Spleen (tissue), 11 donors: ENCODE measurements at regions not wholly inside any gene's neighbourhood (a gene's known extent, or its start where the extent isn't known, plus 50 kb on each side); places are given as distances from the start of the nearest gene placed in this dataset.

Experiments
- DNase-seq: peaks from one replicate; pipeline ENCODE4 v3.0.0-alpha.2; 2020
- H3K27ac ChIP-seq, 8 donors: fragments of 200-600 bp; sonication (generic) in 7 of 8; 1 replicate in 4 of 8; 2 replicates in 4 of 8; pipeline versions ENCODE4 v1.5.0 to v1.8.0; 2016 to 2021; ENCODE audit warnings: inconsistent platforms in 4 of 8, mild to moderate bottlenecking in 4 of 8, moderate library complexity in 1 of 8
- H3K27me3 ChIP-seq, 7 donors: fragments of 200-600 bp; sonication (generic) in 6 of 7; replicated peaks in 1 of 7; 1 replicate in 4 of 7; 2 replicates in 3 of 7; pipeline versions ENCODE4 v1.5.0 to v1.8.0; 2016 to 2021; ENCODE audit warnings: inconsistent platforms in 3 of 7, mild to moderate bottlenecking in 1 of 7
- H3K36me3 ChIP-seq, 6 donors: fragments of 200-600 bp; sonication (generic) in 5 of 6; 1 replicate in 4 of 6; 2 replicates in 2 of 6; pipeline versions ENCODE4 v1.5.0 to v1.8.0; 2016 to 2021; ENCODE audit warnings: inconsistent platforms in 2 of 6
- H3K4me1 ChIP-seq, 6 donors: fragments of 200-600 bp; sonication (generic) in 5 of 6; 1 replicate in 3 of 6; 2 replicates in 3 of 6; pipeline versions ENCODE4 v1.5.0 to v1.8.0; 2016 to 2021; ENCODE audit warnings: inconsistent platforms in 3 of 6
- H3K4me3 ChIP-seq, 8 donors: fragments of 200-600 bp; sonication (generic) in 7 of 8; 1 replicate in 4 of 8; 2 replicates in 4 of 8; pipeline versions ENCODE4 v1.5.0 to v1.8.0; 2016 to 2021; ENCODE audit warnings: inconsistent platforms in 4 of 8, mild to moderate bottlenecking in 4 of 8, moderate library complexity in 2 of 8
- H3K9me3 ChIP-seq, 8 donors: fragments of 200-600 bp; sonication (generic) in 7 of 8; 1 replicate in 4 of 8; 2 replicates in 4 of 8; pipeline versions ENCODE4 v1.5.0 to v1.8.0; 2016 to 2021; ENCODE audit warnings: inconsistent platforms in 4 of 8
- CTCF ChIP-seq, 11 experiments: fragments of 200-600 bp in 7 of 11; fragments of 450-650 bp in 4 of 11; sonication (generic) in 4 of 11; IDR thresholded peaks in 8 of 11; conservative IDR thresholded peaks in 3 of 11; 1 replicate in 7 of 11; 2 replicates in 4 of 11; pipeline versions ENCODE4 v1.4.0 to v1.8.0; 2016 to 2021; ENCODE audit warnings: antibody characterized with exemption in 11 of 11, inconsistent platforms in 4 of 11, mild to moderate bottlenecking in 1 of 11
- POLR2A ChIP-seq, 3 donors: fragments of 450-650 bp; IDR thresholded peaks; one replicate each; pipeline ENCODE4 v1.5.1; 2017; ENCODE audit warnings: antibody characterized with exemption in 3 of 3, mild to moderate bottlenecking in 1 of 3
- POLR2AphosphoS5 ChIP-seq, 3 donors: sonication (generic); formaldehyde crosslinking; IDR thresholded peaks; one replicate each; pipeline ENCODE4 v1.5.1; 2017; ENCODE audit warnings: antibody characterized with exemption in 3 of 3
- WGBS, 5 donors: extraction: QIAGEN DNeasy Blood & Tissue Kit in 3 of 5; methylation state at CpG; one replicate each; pipeline versions ENCODE4 v1.1.5 to v1.1.7; 2013 to 2018; 5-methylcytosine and 5-hydroxymethylcytosine counted together
- intact Hi-C: fragments of 100-400 bp; cut with DNase I; formaldehyde crosslinking; loops from one replicate; pipeline ENCODE4 v1.15.0; 2023; ENCODE audit warnings: low total_unique reads
- donor health status: healthy with polysubstance abuse.
- donor health status: DM: no; HTN: no; CAD: no; lungs with moderate emphysema.
- donor health status: DM: no; HTN: no; CAD: no.
- donor health status: Bipolar disorder and iron deficiency.
- donor health status: healthy.
- donor health status: DM: no; HTN: no; CAD: no.
- donor health status: DM: yes; HTN: yes; CAD: no.

- no peak for DNase-seq
- peaks cover 0 to 18% (median 5%) of the 10 kb centered on the region in 8 donors for H3K9me3 ChIP-seq
- no peaks in the 10 kb centered on the region for H3K27me3 ChIP-seq
- no peak overlapping the region for H3K4me3 ChIP-seq
- H3K4me1 ChIP-seq = no peaks in the 10 kb centered on the region
- WGBS, 5 donors = 91 to 97% (median 94%) methylated on average over 4 of the region's 4 CpGs
- intact Hi-C loops = no loop called here
- TF ChIP-seq POLR2AphosphoS5 (IDR thresholded peaks at IDR 0.05) (no peak), CTCF (IDR thresholded peaks at IDR 0.05 in 8 of 11, conservative IDR thresholded peaks at IDR 0.05 in 3 of 11) (no peak), POLR2A (IDR thresholded peaks at IDR 0.05) (no peak)
- no peak overlapping the region for H3K27ac ChIP-seq
- no peaks in the 10 kb centered on the region for H3K36me3 ChIP-seq
Measured at GRCh38 chr7:25035274-25035673, 55.3 kb upstream of the OSBPL3 start.

GRCh38 chr7:25034136-25034535 is 54.2 kb upstream of the OSBPL3 start:
- WGBS, 5 donors = 86 to 96% (median 94%) methylated on average over 2 of the region's 2 CpGs
- no peak for TF ChIP-seq CTCF (IDR thresholded peaks at IDR 0.05 in 8 of 11, conservative IDR thresholded peaks at IDR 0.05 in 3 of 11)
- no peak for TF ChIP-seq POLR2A (IDR thresholded peaks at IDR 0.05)
- TF ChIP-seq POLR2AphosphoS5 (IDR thresholded peaks at IDR 0.05) = no peak
- intact Hi-C loops = no loop called here

GRCh38 chr7:25032774-25033743 is 53.1 kb upstream of the OSBPL3 start:
- WGBS, 5 donors = 85 to 91% (median 89%) methylated on average over 11 of the region's 11 CpGs
- intact Hi-C loops = no loop called here
- H3K4me1 ChIP-seq = peaks cover 0 to 9% (median 0%) of the 10 kb centered on the region in 6 donors
- no peak for DNase-seq
- peaks cover 0 to 18% (median 5%) of the 10 kb centered on the region in 8 donors for H3K9me3 ChIP-seq
- no peak overlapping the region for H3K4me3 ChIP-seq
- TF ChIP-seq POLR2A (IDR thresholded peaks at IDR 0.05) = no peak
- no peak for TF ChIP-seq CTCF (IDR thresholded peaks at IDR 0.05 in 8 of 11, conservative IDR thresholded peaks at IDR 0.05 in 3 of 11)
- no peak for TF ChIP-seq POLR2AphosphoS5 (IDR thresholded peaks at IDR 0.05)
- no peaks in the 10 kb centered on the region for H3K27me3 ChIP-seq
- H3K36me3 ChIP-seq = no peaks in the 10 kb centered on the region
- no peak overlapping the region for H3K27ac ChIP-seq

More at GRCh38 chr7:25034136-25034535, 54.2 kb upstream of the OSBPL3 start:
- Histone ChIP-seq H3K27ac (no peak overlapping the region), H3K27me3 (no peaks in the 10 kb centered on the region), H3K4me1 (peaks cover 0 to 4% (median 0%) of the 10 kb centered on the region in 6 donors), H3K9me3 (peaks cover 0 to 18% (median 5%) of the 10 kb centered on the region in 8 donors), H3K36me3 (no peaks in the 10 kb centered on the region), H3K4me3 (no peak overlapping the region)
- no peak for DNase-seq

- H3K36me3 ChIP-seq = no peaks in the 10 kb centered on the region
- no peaks in the 10 kb centered on the region for H3K27me3 ChIP-seq
- intact Hi-C loops = no loop called here
- TF ChIP-seq POLR2A (IDR thresholded peaks at IDR 0.05) (no peak), POLR2AphosphoS5 (IDR thresholded peaks at IDR 0.05) (no peak), CTCF (IDR thresholded peaks at IDR 0.05 in 8 of 11, conservative IDR thresholded peaks at IDR 0.05 in 3 of 11) (no peak)
- H3K27ac ChIP-seq = no peak overlapping the region
- no peak for DNase-seq
- no peak overlapping the region for H3K4me3 ChIP-seq
- peaks cover 0 to 11% (median 0%) of the 10 kb centered on the region in 6 donors for H3K4me1 ChIP-seq
- H3K9me3 ChIP-seq = peaks cover 0 to 15% (median 5%) of the 10 kb centered on the region in 8 donors
- 91 to 100% (median 95%) methylated on average over 1 of the region's 1 CpG for WGBS, 5 donors
Measured at GRCh38 chr7:25031432-25031831, 51.5 kb upstream of the OSBPL3 start.
